ENCODE measurements at regions not wholly inside any gene's neighbourhood (a gene's known extent, or its start where the extent isn't known, plus 50 kb on each side); places are given as distances from the start of the nearest gene placed in this dataset.
"Not testable (repeated sequence)": the region's sequence is repeated elsewhere in the genome, so short reads cannot be mapped to it uniquely, and the experiment has no call there.

DNA sequence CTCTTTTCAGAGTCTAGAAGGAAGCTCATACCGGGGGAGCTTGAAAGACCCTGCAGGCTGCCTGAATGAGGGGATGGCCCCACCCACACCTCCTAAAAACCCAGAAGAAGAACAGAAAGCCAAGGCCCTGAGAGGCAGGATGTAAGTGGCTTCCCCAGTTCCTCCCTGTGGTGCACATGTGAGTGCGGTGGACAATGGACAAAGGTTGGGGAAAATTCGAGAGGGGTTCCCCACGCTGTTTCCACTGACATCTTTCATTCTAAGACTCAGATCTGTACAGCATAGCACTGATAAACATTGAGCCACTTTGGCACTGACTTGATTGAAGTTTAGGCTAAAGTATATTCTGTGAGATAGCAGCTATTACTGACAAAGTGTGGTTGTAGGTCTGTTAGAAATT lies 79.5 kb upstream of the UMPS start:
- DNase-seq (ENCODE audit: extremely low read depth, low read depth) = no peak
- no peak overlapping the region for H3K4me3 ChIP-seq (replicated peaks; ENCODE audit: low read depth, low read length)
- TF ChIP-seq, protein P1, sequence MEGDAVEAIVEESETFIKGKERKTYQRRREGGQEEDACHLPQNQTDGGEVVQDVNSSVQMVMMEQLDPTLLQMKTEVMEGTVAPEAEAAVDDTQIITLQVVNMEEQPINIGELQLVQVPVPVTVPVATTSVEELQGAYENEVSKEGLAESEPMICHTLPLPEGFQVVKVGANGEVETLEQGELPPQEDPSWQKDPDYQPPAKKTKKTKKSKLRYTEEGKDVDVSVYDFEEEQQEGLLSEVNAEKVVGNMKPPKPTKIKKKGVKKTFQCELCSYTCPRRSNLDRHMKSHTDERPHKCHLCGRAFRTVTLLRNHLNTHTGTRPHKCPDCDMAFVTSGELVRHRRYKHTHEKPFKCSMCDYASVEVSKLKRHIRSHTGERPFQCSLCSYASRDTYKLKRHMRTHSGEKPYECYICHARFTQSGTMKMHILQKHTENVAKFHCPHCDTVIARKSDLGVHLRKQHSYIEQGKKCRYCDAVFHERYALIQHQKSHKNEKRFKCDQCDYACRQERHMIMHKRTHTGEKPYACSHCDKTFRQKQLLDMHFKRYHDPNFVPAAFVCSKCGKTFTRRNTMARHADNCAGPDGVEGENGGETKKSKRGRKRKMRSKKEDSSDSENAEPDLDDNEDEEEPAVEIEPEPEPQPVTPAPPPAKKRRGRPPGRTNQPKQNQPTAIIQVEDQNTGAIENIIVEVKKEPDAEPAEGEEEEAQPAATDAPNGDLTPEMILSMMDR (IDR thresholded peaks at IDR 0.05; ENCODE audit: low read depth, low read length, missing control alignments) = no peak

DNA sequence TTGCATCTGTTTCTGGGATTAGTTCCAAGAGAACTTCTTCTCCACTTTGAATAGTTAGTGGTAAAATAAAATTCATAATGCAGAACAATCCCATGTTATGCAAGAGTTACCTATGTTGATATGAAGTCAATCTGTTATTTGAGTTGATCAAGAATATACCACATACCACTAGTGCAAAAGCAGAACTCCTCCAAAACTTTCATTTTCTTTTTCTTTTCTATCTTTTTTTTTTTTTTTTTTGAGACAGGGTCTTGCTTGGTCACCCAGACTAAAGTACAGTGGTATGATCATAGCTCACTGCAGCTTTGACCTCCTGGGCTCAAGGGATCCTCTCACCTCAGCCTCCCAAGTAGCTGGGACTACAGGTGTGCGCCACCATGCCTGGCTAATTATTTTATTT lies 78.8 kb upstream of the UMPS start:
- DNase-seq (ENCODE audit: extremely low read depth, low read depth); H3K4me3 ChIP-seq (replicated peaks; ENCODE audit: low read depth, low read length): not testable (repeated sequence)

DNA sequence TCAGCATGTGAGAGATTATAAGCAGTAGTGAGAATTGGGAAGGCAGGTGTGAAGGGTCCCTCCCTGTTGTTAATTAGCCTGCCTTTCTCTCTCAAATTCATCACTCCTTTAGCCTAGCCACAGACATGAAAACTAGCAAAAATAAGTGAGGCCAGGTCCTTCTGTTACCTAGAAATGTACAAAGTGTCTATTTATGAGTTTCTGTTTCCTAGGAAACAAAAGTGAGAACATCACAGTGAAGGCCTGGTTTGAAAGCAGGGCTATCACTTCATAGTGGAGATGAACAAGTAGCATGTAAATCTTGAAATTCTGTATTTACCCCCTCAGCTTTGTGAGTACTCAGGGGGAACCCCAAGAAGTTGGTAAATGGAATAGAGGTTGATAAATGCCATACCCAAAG lies 78.2 kb upstream of the UMPS start:
- DNase-seq (ENCODE audit: extremely low read depth, low read depth) = no peak
- TF ChIP-seq, protein P1 (IDR thresholded peaks at IDR 0.05; ENCODE audit: low read depth, low read length, missing control alignments) = no peak

DNA sequence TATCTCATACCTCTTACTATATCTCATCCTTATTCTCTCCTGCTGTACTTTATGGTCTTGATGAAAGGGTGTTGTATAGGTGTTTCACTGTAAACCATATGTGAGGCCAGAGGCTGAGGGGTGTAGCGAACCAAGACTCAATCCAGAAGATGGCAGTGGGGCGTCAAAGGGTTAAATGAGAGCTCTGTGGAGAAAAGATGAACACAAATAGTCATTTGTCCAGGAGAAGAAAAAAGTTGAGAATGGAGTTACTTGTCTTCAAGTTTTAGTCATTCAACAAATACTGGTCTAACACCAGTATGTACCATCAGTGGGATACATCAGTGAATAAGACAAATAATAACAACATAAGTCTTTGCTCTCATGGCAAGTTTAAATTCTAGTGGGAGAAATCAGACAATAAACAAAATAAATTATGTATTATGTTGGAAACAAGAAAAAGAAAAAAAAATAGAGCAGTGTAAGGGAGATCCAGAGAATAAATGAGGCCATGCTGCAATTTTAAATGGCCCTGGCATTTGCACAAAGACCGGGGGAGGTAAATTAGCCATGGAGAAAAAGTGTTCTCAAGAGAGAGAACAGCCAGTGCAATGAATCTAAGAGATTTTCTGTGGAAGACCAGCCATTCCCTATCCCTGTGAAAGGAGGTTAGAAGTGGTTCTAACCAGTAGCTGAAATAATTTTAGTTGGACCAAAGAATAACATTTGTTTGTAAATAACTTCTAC lies 77.0 kb upstream of the UMPS start:
- TF ChIP-seq, protein P1 (IDR thresholded peaks at IDR 0.05; ENCODE audit: low read depth, low read length, missing control alignments) = no peak
- no peak overlapping the region for H3K4me3 ChIP-seq (replicated peaks; ENCODE audit: low read depth, low read length)
- DNase-seq (ENCODE audit: extremely low read depth, low read depth) = no peak

More for the DNA sequence above, 78.2 kb upstream of the UMPS start:
- no peak overlapping the region for H3K4me3 ChIP-seq (replicated peaks; ENCODE audit: low read depth, low read length)

DNA sequence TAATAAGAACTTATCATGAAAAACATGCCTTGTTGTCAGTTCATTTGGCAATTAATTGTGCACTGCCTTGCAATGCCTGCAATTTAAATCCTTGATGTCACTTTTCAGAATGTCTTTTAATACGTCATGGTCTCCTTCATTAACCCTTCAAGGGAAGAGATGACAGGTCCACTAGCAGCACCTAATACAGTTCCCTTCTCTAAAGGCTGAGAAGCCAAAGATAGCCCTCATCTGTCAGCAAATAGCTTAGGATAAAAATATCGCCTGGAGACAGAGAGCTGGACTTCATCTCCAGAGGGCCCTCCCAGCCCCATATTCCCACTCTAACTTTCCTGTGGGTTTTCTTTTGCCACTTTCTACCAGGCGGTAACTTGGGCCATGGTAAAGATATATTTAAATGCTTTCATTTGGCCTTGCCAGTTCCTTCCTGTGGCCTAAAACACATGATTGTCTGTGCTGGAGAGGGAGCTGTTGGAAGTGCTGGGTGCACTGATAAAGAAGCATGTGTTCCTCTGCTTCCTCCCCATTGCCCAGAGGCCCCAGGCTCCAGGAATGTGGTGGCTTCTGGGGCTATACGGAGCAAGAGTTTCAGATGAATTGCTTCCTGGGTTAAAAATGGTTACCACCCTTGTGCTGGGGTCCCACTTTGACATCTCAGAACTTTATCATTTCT lies 76.3 kb upstream of the UMPS start:
- no peak for DNase-seq (ENCODE audit: extremely low read depth, low read depth)
- H3K4me3 ChIP-seq (replicated peaks; ENCODE audit: low read depth, low read length) = no peak overlapping the region
- TF ChIP-seq, protein P1 (IDR thresholded peaks at IDR 0.05; ENCODE audit: low read depth, low read length, missing control alignments) = no peak

DNA sequence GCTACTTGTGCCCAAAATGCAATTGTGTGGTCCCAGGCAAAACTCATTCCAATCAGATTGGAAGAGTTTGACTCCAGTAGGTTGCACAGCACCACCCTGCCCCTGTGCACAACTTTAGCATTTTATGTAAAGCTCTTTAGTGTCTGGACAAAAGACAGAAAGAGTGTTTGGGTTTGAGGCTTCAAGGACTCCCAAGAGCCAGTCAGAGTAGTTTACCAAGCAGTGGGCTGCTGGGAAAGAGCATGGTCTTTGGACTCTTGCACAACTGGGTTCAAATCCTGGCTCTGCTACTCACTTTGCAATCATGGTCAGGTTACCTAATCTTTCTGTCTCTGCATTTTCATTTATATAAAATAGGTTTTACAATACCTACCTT lies 75.8 kb upstream of the UMPS start:
- TF ChIP-seq, protein P1 (IDR thresholded peaks at IDR 0.05; ENCODE audit: low read depth, low read length, missing control alignments) = no peak
- H3K4me3 ChIP-seq (replicated peaks; ENCODE audit: low read depth, low read length) = no peak overlapping the region
- no peak for DNase-seq (ENCODE audit: extremely low read depth, low read depth)

DNA sequence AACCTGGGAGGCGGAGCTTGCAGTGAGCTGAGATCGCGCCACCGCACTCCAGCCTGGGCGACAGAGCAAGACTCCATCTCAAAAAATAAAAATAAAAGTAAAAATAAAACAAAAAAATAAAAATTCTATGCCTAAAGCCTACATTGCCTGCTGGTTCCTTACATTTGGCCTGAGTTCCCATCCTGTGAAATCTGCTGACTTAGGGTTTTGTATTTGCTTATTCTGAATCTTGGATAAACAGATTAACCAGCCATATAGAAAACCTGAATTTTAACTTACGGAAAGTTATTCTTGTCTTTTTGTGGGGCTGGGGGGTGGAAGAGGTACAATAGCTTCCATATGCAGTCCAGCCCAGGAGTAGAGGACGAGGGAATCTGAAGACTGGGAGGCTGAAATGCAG lies 73.7 kb upstream of the UMPS start:
- TF ChIP-seq, protein P1 (IDR thresholded peaks at IDR 0.05; ENCODE audit: low read depth, low read length, missing control alignments) = no peak
- no peak for DNase-seq (ENCODE audit: extremely low read depth, low read depth)
- H3K4me3 ChIP-seq (replicated peaks; ENCODE audit: low read depth, low read length) = no peak overlapping the region

All from HFF-Myc (cell line).